ENCODE measurements at regions not wholly inside any gene's neighbourhood (a gene's known extent, or its start where the extent isn't known, plus 50 kb on each side); places are given as distances from the start of the nearest gene placed in this dataset.
"Not testable (repeated sequence)": the region's sequence is repeated elsewhere in the genome, so short reads cannot be mapped to it uniquely, and the experiment has no call there.

DNA sequence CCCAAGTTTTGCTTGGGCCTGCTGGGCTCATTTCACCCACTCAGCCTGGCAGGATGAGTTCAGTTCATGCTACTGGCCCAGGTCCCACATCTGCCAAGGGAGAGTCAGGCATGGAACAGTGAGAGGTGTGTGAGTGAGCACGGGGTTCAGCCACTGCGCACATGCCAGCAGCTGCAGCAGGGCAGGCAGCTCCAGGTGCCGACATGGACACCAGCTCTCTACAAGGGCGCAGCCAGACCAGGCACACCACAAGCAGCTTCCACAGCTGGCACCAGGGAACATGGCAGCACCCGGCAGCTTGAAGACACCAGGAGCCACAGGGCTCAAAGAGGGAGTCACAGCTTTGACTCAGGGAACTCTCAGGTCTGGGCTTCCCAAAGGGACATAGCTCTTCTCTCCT lies 938.0 kb downstream of the SORCS3 start:
- Histone ChIP-seq H3K4me2 (ENCODE audit: low read length) (no peak overlapping the region), H3K27me3 (ENCODE audit: low read depth, low read length) (no peaks in the 10 kb centered on the region), H2AFZ (ENCODE audit: low read depth, low read length) (no peak overlapping the region), H3K4me1 (ENCODE audit: low read length) (no peaks in the 10 kb centered on the region), H4K20me1 (ENCODE audit: insufficient read depth, low read length) (no peaks in the 10 kb centered on the region), H3K9me3 (ENCODE audit: insufficient read depth, low read length) (no peaks in the 10 kb centered on the region), H3K36me3 (replicated peaks; ENCODE audit: low read depth, low read length) (no peaks in the 10 kb centered on the region), H3K9ac (ENCODE audit: low read length) (no peak overlapping the region), H3K27ac (ENCODE audit: low read length) (no peak overlapping the region), H3K4me3 (ENCODE audit: low read length) (no peak overlapping the region), H3K79me2 (ENCODE audit: low read length) (no peaks in the 10 kb centered on the region)
- TF ChIP-seq, protein P1, sequence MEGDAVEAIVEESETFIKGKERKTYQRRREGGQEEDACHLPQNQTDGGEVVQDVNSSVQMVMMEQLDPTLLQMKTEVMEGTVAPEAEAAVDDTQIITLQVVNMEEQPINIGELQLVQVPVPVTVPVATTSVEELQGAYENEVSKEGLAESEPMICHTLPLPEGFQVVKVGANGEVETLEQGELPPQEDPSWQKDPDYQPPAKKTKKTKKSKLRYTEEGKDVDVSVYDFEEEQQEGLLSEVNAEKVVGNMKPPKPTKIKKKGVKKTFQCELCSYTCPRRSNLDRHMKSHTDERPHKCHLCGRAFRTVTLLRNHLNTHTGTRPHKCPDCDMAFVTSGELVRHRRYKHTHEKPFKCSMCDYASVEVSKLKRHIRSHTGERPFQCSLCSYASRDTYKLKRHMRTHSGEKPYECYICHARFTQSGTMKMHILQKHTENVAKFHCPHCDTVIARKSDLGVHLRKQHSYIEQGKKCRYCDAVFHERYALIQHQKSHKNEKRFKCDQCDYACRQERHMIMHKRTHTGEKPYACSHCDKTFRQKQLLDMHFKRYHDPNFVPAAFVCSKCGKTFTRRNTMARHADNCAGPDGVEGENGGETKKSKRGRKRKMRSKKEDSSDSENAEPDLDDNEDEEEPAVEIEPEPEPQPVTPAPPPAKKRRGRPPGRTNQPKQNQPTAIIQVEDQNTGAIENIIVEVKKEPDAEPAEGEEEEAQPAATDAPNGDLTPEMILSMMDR (IDR thresholded peaks at IDR 0.05; ENCODE audit: low read depth, low read length), result no peak
- no peak for TF ChIP-seq EZH2phosphoT487 (IDR thresholded peaks at IDR 0.05; ENCODE audit: low read depth)

DNA sequence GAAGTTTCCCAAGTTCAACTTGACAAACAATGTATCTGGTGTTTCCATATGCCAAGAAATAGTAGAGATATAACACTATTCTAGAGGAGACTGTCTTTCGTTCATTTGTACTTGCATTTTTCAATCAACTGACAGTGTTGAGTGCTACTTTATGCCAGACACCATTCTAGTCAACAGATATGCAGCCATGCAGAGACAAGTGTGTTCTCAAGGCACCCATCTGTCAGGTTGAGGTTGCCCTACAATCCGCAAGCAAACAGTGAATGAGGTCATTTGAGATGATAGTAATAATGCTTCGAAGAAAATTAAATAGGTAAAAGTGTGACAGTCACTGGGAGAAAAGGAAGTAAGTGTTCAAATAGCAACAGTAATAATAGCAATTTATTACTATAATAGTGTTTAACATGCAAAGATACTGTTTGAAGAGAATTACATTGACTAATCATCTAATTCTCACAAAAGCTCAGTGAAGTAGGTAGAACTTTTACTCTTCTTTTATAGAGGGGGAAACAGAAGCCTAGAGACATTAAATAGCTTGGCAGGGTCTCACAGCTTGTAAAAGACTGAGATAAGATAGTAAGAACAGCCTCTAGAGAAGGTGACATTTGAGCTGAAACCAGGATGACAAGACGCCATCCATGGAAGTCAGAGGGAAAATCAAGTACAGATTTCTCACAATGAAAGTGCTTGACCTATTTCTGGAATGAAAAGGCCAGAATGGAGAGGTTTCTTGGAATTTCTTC lies 936.9 kb downstream of the SORCS3 start:
- Histone ChIP-seq H3K27me3 (ENCODE audit: low read depth, low read length) (no peaks in the 10 kb centered on the region), H3K9ac (ENCODE audit: low read length) (no peak overlapping the region), H4K20me1 (ENCODE audit: insufficient read depth, low read length) (no peaks in the 10 kb centered on the region), H3K4me1 (ENCODE audit: low read length) (no peaks in the 10 kb centered on the region), H3K9me3 (ENCODE audit: insufficient read depth, low read length) (no peaks in the 10 kb centered on the region), H3K4me3 (ENCODE audit: low read length) (no peak overlapping the region), H3K79me2 (ENCODE audit: low read length) (no peaks in the 10 kb centered on the region), H3K36me3 (replicated peaks; ENCODE audit: low read depth, low read length) (no peaks in the 10 kb centered on the region), H3K4me2 (ENCODE audit: low read length) (no peak overlapping the region), H2AFZ (ENCODE audit: low read depth, low read length) (no peak overlapping the region), H3K27ac (ENCODE audit: low read length) (no peak overlapping the region)
- TF ChIP-seq EZH2phosphoT487 (IDR thresholded peaks at IDR 0.05; ENCODE audit: low read depth), result no peak
- TF ChIP-seq, protein P1 (IDR thresholded peaks at IDR 0.05; ENCODE audit: low read depth, low read length), result no peak

DNA sequence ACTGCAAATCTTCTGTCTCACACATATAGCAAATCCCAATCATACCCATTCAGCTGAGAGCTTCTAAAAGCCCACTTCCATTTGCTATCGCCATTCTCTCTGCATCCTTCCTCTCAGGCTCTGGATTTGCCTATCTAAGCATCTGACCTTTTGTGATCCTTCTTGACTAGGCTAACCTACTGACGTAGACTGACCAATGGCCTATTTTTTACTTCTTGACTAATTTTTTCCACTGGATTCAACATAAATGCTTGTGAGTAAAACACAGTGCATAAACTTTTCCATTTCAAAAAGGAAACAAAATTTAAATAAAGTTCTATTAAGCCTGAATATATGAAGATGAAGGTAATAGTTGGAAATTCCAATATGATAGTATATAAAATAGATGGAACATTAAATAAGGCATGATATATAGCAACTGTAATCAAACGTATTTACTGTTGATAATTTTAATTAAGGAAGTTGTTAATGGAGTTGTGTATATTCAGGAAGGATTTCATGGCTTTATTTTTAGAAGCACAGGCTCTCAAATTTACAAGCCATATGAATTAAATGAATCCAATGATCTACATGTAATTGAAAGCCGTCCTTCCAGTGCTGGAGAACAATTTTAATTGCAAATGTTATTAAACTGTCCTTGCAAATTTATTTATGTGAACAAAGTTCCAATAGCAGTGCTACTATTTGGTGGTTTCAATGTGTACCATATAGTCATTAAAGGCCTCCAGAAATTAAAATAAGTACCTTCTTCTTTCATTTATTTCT lies 918.4 kb downstream of the SORCS3 start:
- Histone ChIP-seq H3K9me3 (ENCODE audit: insufficient read depth, low read length) (no peaks in the 10 kb centered on the region), H3K27me3 (ENCODE audit: low read depth, low read length) (no peaks in the 10 kb centered on the region), H3K36me3 (replicated peaks; ENCODE audit: low read depth, low read length) (no peaks in the 10 kb centered on the region), H3K4me1 (ENCODE audit: low read length) (no peaks in the 10 kb centered on the region), H3K27ac (ENCODE audit: low read length) (no peak overlapping the region), H4K20me1 (ENCODE audit: insufficient read depth, low read length) (no peaks in the 10 kb centered on the region), H3K79me2 (ENCODE audit: low read length) (no peaks in the 10 kb centered on the region), H3K4me3 (ENCODE audit: low read length) (no peak overlapping the region), H3K4me2 (ENCODE audit: low read length) (no peak overlapping the region), H3K9ac (ENCODE audit: low read length) (no peak overlapping the region), H2AFZ (ENCODE audit: low read depth, low read length) (no peak overlapping the region)
- TF ChIP-seq EZH2phosphoT487 (IDR thresholded peaks at IDR 0.05; ENCODE audit: low read depth), result no peak
- TF ChIP-seq, protein P1 (IDR thresholded peaks at IDR 0.05; ENCODE audit: low read depth, low read length), result no peak

DNA sequence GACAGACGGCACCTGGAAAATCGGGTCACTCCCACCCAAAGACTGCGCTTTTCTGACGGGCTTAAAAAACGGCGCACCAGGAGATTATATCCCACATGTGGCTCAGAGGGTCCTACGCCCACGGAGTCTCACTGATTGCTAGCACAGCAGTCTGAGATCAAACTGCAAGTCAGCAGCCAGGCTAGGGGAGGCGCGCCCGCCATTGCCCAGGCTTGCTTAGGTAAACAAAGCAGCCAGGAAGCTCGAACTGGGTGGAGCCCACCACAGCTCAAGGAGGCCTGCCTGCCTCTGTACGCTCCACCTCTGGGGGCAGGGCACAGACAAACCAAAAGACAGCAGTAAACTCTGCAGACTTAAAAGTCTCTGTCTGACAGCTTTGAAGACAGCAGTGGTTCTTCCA lies 909.4 kb downstream of the SORCS3 start:
- not testable (repeated sequence) for H3K9ac ChIP-seq (ENCODE audit: low read length); H4K20me1 ChIP-seq (ENCODE audit: insufficient read depth, low read length); H3K4me3 ChIP-seq (ENCODE audit: low read length); H2AFZ ChIP-seq (ENCODE audit: low read depth, low read length); H3K4me2 ChIP-seq (ENCODE audit: low read length); H3K4me1 ChIP-seq (ENCODE audit: low read length); H3K79me2 ChIP-seq (ENCODE audit: low read length); H3K27ac ChIP-seq (ENCODE audit: low read length); H3K27me3 ChIP-seq (ENCODE audit: low read depth, low read length); H3K36me3 ChIP-seq (replicated peaks; ENCODE audit: low read depth, low read length); H3K9me3 ChIP-seq (ENCODE audit: insufficient read depth, low read length)

Measured in OCI-LY3 (cell line).